Hematopoietic multipotent progenitor cell treated with erythropoietin and hydrocortisone succinate and interleukin-3 and kit ligand, for 6 days (in vitro differentiated cells): ENCODE measurements at regions not wholly inside any gene's neighbourhood (a gene's known extent, or its start where the extent isn't known, plus 50 kb on each side); places are given as distances from the start of the nearest gene placed in this dataset.
"Not testable (repeated sequence)": the region's sequence is repeated elsewhere in the genome, so short reads cannot be mapped to it uniquely, and the experiment has no call there.

Experiments
- DNase-seq: peaks from one replicate; pipeline ENCODE4 v3.0.0-alpha.2; 2015

- not testable (repeated sequence) for DNase-seq
Measured at GRCh38 chr3:20370273-20371063, 184.5 kb upstream of the SGO1 start.

- DNase-seq, result no peak
Measured at GRCh38 chr3:20361000-20361399, 175.0 kb upstream of the SGO1 start.

GRCh38 chr3:20353286-20353685 lies 167.3 kb upstream of the SGO1 start:
- no peak for DNase-seq

- peak; percentile 21 for DNase-seq
Measured at GRCh38 chr3:20352546-20353179, 166.7 kb upstream of the SGO1 start.

- no peak for DNase-seq
Measured at GRCh38 chr3:20350449-20350848, 164.4 kb upstream of the SGO1 start.

DNA sequence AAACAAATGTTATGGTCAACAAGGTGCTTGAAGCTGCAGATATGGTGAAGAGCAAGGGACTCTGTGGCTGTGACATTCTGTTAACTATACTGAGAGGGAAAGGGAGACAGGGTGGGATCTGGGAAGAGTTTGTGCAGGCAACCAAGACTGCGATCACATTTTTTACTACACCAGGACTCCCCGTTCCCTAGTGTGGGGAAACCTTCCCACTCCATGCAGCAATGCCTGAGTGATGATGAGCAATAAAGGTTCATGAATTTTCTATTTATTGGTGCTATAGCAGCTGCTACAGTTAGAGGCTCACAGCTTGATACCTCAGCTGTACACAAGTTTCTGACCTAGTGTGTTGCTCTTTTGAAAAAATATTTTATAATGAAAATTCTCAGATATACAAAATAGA lies 160.9 kb upstream of the SGO1 start:
- DNase-seq, result no peak

GRCh38 chr3:20346369-20346768 lies 160.4 kb upstream of the SGO1 start:
- no peak for DNase-seq

GRCh38 chr3:20344400-20344959 lies 158.5 kb upstream of the SGO1 start:
- no peak for DNase-seq

- no peak for DNase-seq
Measured at GRCh38 chr3:20343790-20344189, 157.8 kb upstream of the SGO1 start.

GRCh38 chr3:20340324-20340928 lies 154.4 kb upstream of the SGO1 start:
- peak; percentile 83 for DNase-seq

GRCh38 chr3:20336572-20336971 lies 150.6 kb upstream of the SGO1 start:
- DNase-seq, result no peak

GRCh38 chr3:20334842-20335241 lies 148.8 kb upstream of the SGO1 start:
- DNase-seq, result no peak

- DNase-seq, result no peak
Measured at GRCh38 chr3:20327889-20328288, 141.9 kb upstream of the SGO1 start.

DNA sequence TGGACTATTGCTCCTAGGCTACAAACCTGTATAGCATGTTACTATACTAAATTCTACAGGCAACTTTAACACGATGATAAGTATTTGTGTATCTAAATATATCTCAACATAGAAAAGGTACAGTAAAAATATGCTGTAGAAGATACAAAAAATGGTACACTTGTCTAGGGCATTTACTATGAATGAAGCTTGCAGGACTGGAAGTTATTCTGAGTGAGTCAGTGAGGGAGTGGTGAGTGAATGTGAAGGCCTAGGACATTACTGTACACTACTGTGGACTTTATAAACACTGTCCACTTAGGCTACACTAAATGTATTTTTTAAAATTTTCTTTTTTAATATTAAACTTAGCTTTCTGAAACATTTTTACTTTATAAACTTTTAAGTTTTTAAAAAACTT lies 140.5 kb upstream of the SGO1 start:
- DNase-seq, result no peak

DNA sequence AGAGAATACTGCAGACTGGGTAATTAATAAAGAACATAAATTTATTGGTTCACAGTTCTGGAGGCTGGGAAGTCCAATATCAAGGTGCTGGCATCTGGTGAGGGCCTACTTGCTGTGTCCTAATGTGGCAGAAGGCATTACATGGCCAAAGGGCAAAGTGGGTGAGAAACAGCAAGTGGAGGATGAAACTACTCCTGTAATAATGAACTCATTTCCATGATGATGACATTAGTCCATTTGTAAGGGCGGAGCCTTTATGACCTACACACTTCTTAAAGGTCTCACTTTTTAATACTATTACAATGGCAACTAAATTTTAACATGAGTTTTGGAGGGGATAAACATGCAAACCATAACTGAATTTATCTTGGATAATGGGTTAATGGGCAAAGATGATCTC lies 139.6 kb upstream of the SGO1 start:
- no peak for DNase-seq

DNA sequence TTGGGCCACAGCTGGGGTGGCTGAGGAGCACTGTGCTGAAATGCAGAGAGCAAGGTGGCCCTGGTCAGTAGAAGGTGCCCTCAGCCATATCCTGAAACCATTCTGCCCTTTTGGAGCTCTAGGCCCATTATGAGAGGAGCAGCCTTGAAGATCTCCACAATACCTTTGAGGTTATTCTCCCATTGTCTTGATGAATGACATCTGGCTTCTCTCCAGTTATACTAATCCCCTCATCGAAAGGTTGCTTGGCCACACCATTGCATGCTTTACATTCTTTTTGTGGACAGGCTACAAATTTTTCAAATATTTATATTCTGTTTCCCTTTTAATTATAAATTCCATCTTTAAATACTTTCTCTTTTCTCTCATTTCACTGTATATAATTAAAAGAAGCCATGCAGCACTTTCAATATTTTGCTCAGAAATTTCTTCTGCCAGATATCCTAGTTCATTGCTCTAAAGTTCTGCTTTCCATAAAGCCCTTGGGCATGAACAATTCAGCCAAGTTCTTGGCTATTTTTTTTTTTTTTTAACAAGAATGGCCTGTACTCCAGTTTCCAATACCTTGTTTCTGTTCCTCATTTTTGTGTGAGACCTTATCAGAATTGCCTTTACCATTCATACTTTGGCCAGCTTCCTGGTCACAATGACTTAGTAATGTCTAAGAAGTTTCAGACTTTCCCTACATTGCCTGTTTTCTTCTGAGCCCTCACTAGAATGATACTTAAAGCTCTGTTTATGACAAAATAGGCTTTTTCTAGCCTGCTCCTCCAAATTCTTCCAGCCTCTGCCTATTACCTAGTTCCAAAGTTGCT lies 138.9 kb upstream of the SGO1 start:
- DNase-seq, result peak; percentile 47

- DNase-seq, result no peak
Measured at GRCh38 chr3:20323307-20323927, 137.4 kb upstream of the SGO1 start.

DNA sequence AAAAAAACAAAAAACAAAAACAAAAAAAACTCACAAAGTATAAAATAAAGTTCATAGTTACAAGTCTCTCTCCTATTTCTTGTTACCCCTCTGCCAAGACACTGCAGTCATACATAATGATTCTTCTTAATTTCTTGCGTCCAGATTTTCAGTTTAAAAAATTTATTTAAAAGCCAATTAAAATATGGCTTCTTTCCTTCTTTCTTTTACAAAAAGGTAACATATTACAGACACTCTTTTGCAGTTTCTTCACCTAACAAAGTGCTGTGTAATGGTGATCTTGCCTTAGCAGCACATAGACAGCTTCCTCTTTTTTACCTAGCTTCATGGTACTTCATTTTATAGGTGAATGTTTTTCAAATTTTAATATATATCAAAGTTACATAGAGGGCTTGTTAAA lies 136.1 kb upstream of the SGO1 start:
- peak; percentile 30 for DNase-seq

DNA sequence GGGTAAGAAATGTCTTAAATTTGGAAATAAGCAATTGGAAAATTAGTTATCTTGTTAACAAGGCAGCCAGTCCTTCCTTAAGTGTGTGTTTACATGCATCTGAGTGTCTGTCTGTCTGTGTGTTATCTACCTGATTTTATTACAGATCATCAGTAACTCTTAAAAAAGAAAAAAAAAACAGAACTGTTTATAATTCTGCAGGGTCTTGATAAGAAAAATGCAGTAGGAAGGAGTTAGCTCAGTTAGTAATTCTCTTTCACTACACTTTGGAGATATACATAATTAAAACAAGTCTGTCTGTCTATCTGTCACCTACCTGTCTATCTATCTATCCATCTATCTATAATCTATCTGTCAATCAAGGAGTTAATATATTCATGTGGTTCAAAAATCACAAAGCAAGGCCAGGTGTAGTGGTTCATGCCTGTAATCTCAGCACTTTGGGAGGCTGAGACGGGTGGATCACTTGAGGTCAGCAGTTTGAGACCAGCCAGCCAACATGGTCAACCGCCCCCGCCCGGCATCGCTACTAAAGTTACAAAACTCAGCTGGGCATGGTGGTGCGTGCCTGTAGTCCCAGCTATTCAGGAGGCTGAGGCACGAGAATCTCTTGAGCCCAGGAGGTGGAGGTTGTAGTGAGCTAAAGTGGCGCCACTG lies 135.5 kb upstream of the SGO1 start:
- DNase-seq, result no peak

GRCh38 chr3:20320489-20320888 lies 134.5 kb upstream of the SGO1 start:
- DNase-seq, result no peak

DNA sequence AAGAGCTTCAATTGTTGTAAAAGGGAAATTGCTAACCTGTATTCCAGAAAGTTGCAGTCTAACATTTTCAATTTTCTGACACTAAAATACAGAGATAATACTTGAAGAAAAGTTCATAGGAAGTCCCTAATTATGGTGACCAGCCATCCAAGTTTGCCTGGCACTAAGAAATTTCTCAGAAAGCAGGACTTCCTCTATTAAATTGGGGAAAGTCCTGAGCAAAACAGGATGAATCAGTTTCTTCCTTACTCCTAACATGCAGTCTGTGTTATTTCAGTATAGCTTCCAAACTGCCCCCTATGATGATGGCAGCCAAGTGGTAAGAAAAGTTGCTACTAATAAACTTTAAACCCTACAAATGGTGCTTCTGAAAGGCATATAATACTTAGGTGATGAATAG lies 133.5 kb upstream of the SGO1 start:
- DNase-seq, result no peak

DNA sequence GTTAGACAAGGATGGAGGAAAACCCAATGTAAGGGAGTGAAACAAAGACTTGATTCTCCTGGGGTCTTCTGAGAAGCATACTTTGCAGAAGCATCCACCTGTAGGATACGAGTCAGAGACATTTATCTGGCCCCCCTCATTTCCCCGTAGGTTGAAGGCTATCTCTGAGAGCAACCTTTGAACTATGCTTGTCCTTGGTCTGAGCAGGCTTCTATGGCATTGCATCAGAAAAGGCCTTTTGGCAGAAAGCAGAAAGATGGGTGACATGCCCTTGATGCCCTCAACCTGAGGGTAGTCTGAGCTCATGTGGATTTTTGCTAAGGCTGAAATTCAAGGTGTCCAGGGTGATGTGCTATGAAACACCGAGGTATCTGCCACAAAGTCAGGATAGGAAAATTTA lies 131.6 kb upstream of the SGO1 start:
- DNase-seq, result no peak
